H1 (cell line): ENCODE measurements at regions not wholly inside any gene's neighbourhood (a gene's known extent, or its start where the extent isn't known, plus 50 kb on each side); places are given as distances from the start of the nearest gene placed in this dataset.

Experiments
- CTCF ChIA-PET: fragments of 300-600 bp; sonication (Branson Sonifier 250); formaldehyde crosslinking; loops from one replicate; lab custom pipeline; 2021; ENCODE audit not compliant: partially characterized antibody; lab: Charles Lee
- POLR2A ChIA-PET: fragments of 300-600 bp; sonication (Branson Sonifier 250); formaldehyde crosslinking; loops from one replicate; lab custom pipeline; 2021; ENCODE audit warnings: inconsistent platforms; ENCODE audit not compliant: partially characterized antibody; lab: Charles Lee
- DNase-seq, 2 experiments: peaks; one replicate each; pipeline versions ENCODE4 v3.0.0 to v3.0.0-alpha.2; 2010 to 2022; ENCODE audit warnings: low spot score in 2 of 2, low read depth in 1 of 2, mixed read lengths in 1 of 2
- FAIRE-seq: peaks from 2 replicates; lab custom pipeline; 2011; peaks lifted over from hg19 to GRCh38; lab: Jason Lieb, UNC
- H2AFZ ChIP-seq: 2 replicates; pipeline ENCODE4 v1.8.1; 2012; ENCODE audit warnings: low read length, inconsistent platforms
- H2AK5ac ChIP-seq: 2 replicates; pipeline ENCODE4 v1.6.1; 2013; ENCODE audit warnings: low read depth, low read length
- H2BK120ac ChIP-seq: replicated peaks from 2 replicates; pipeline ENCODE3; 2013; ENCODE audit warnings: low read depth, low read length, inconsistent platforms
- H2BK12ac ChIP-seq: 2 replicates; pipeline ENCODE4 v1.6.1; 2013; ENCODE audit warnings: low read depth, low read length
- H2BK15ac ChIP-seq: 2 replicates; pipeline ENCODE4 v1.6.1; 2013; ENCODE audit warnings: low read length
- H2BK20ac ChIP-seq: 2 replicates; pipeline ENCODE4 v1.6.1; 2013; ENCODE audit warnings: low read length
- H2BK5ac ChIP-seq: 2 replicates; pipeline ENCODE4 v1.6.1; 2013; ENCODE audit warnings: low read depth, low read length
- H3K14ac ChIP-seq: 2 replicates; pipeline ENCODE4 v1.6.1; 2013; ENCODE audit warnings: inconsistent platforms; ENCODE audit not compliant: insufficient read length
- H3K18ac ChIP-seq: 2 replicates; pipeline ENCODE4 v1.6.1; 2013; ENCODE audit warnings: low read length; ENCODE audit errors: extremely low read depth
- H3K23ac ChIP-seq: 2 replicates; pipeline ENCODE4 v1.6.1; 2013; ENCODE audit warnings: inconsistent platforms; ENCODE audit not compliant: insufficient read length
- H3K23me2 ChIP-seq: 2 replicates; pipeline ENCODE4 v1.6.1; 2013; ENCODE audit warnings: low read depth, low read length
- H3K27ac ChIP-seq: 2 replicates; pipeline ENCODE4 v1.6.1; 2011; ENCODE audit warnings: low read depth, low read length, inconsistent platforms
- H3K27me3 ChIP-seq, 4 experiments: replicated peaks in 1 of 4; 1 replicate in 1 of 4; 2 replicates in 3 of 4; pipeline versions ENCODE4 v1.6.1 to v1.8.1; 2011 to 2013; ENCODE audit warnings: low read length in 3 of 4, mild to moderate bottlenecking in 3 of 4, inconsistent platforms in 2 of 4, mixed read lengths in 2 of 4, moderate library complexity in 1 of 4; ENCODE audit not compliant: control insufficient read depth in 3 of 4, insufficient read depth in 3 of 4; ENCODE audit errors: extremely low read depth in 1 of 4
- H3K36me3 ChIP-seq, 4 experiments: 2 replicates each; pipeline versions ENCODE4 v1.6.1 to v1.8.1; 2011 to 2013; ENCODE audit warnings: mild to moderate bottlenecking in 4 of 4, low read length in 3 of 4, moderate library complexity in 2 of 4, control low read depth in 1 of 4, inconsistent platforms in 1 of 4; ENCODE audit not compliant: insufficient read depth in 4 of 4, control insufficient read depth in 2 of 4
- H3K4ac ChIP-seq: replicated peaks from 2 replicates; pipeline ENCODE3; 2013; ENCODE audit warnings: low read length, low read depth, mixed read lengths, inconsistent platforms; ENCODE audit not compliant: insufficient read length
- H3K4me1 ChIP-seq, 4 experiments: replicated peaks in 1 of 4; 1 replicate in 1 of 4; 2 replicates in 3 of 4; pipeline versions ENCODE4 v1.6.1 to v1.8.1; 2011 to 2013; ENCODE audit warnings: low read length in 3 of 4, inconsistent platforms in 2 of 4, mixed read lengths in 1 of 4; ENCODE audit not compliant: insufficient read depth in 4 of 4, control insufficient read depth in 3 of 4
- H3K4me2 ChIP-seq, 2 experiments: 2 replicates each; pipeline versions ENCODE4 v1.6.1 to v1.8.1; 2011 to 2013; ENCODE audit warnings: low read depth in 2 of 2, low read length in 2 of 2, control low read depth in 1 of 2, inconsistent platforms in 1 of 2, mild to moderate bottlenecking in 1 of 2; ENCODE audit not compliant: insufficient read depth in 1 of 2
- H3K4me3 ChIP-seq, 4 experiments: fragments of 200-600, 300-600 bp in 1 of 4; sonication (generic), shearing (Covaris generic), sonication (Bioruptor Twin) in 1 of 4; 2 replicates each; pipeline versions ENCODE4 v1.5.1 to v1.8.1; 2011 to 2016; ENCODE audit warnings: low read length in 4 of 4, low read depth in 3 of 4, control low read depth in 2 of 4, inconsistent platforms in 2 of 4, mild to moderate bottlenecking in 2 of 4, mixed read lengths in 1 of 4, moderate library complexity in 1 of 4; ENCODE audit not compliant: insufficient read depth in 2 of 4; ENCODE audit errors: extremely low read depth in 1 of 4
- H3K56ac ChIP-seq: replicated peaks from 2 replicates; pipeline ENCODE3; 2013; ENCODE audit warnings: low read depth, mild to moderate bottlenecking, mixed read lengths, low read length, inconsistent platforms; ENCODE audit not compliant: insufficient read length
- H3K79me1 ChIP-seq: 2 replicates; pipeline ENCODE4 v1.6.1; 2013; ENCODE audit warnings: low read depth, low read length, control low read depth
- H3K79me2 ChIP-seq, 2 experiments: 2 replicates each; pipeline versions ENCODE4 v1.6.1 to v1.8.1; 2012 to 2013; ENCODE audit warnings: low read length in 2 of 2, mild to moderate bottlenecking in 2 of 2, inconsistent platforms in 1 of 2; ENCODE audit not compliant: insufficient read depth in 2 of 2, control insufficient read depth in 1 of 2
- H3K9ac ChIP-seq, 4 experiments: replicated peaks in 1 of 4; 1 replicate in 1 of 4; 2 replicates in 3 of 4; pipeline versions ENCODE4 v1.6.1 to v1.8.1; 2011 to 2013; ENCODE audit warnings: low read depth in 3 of 4, low read length in 3 of 4, control low read depth in 2 of 4, mild to moderate bottlenecking in 2 of 4, moderate library complexity in 2 of 4, inconsistent platforms in 1 of 4; ENCODE audit errors: extremely low read depth in 1 of 4
- H3K9me3 ChIP-seq, 2 experiments: 2 replicates each; pipeline versions ENCODE4 v1.6.1 to v1.8.1; 2012 to 2013; ENCODE audit warnings: mild to moderate bottlenecking in 2 of 2, moderate library complexity in 2 of 2, control low read depth in 1 of 2, inconsistent platforms in 1 of 2, low read depth in 1 of 2, low read length in 1 of 2, mixed read lengths in 1 of 2; ENCODE audit not compliant: insufficient read depth in 2 of 2
- H4K20me1 ChIP-seq, 2 experiments: replicated peaks in 1 of 2; 2 replicates each; pipeline versions ENCODE3 to v1.8.1; 2011 to 2013; ENCODE audit warnings: inconsistent platforms in 2 of 2, low read length in 2 of 2, mild to moderate bottlenecking in 1 of 2; ENCODE audit not compliant: insufficient read depth in 2 of 2, control insufficient read depth in 1 of 2
- H4K5ac ChIP-seq: 2 replicates; pipeline ENCODE4 v1.6.1; 2013; ENCODE audit warnings: low read length, low read depth, mixed read lengths, inconsistent platforms; ENCODE audit not compliant: insufficient read length
- H4K8ac ChIP-seq: 2 replicates; pipeline ENCODE4 v1.8.0; 2013; ENCODE audit warnings: mild to moderate bottlenecking, moderate library complexity, low read length, inconsistent platforms; ENCODE audit not compliant: insufficient read depth; ENCODE audit errors: extremely low read depth
- H4K91ac ChIP-seq: replicated peaks from 2 replicates; pipeline ENCODE3; 2013; ENCODE audit warnings: low read length, mixed read lengths, inconsistent platforms; ENCODE audit not compliant: insufficient read length
- ASH2L ChIP-seq: fragments of 200-600, 300-600 bp; sonication (generic); IDR thresholded peaks from one replicate; pipeline ENCODE4 v1.7.1; 2017; ENCODE audit warnings: low read length
- ATF3 ChIP-seq: IDR thresholded peaks from 2 replicates; pipeline ENCODE4 v1.6.1; 2011; ENCODE audit warnings: low read depth, mild to moderate bottlenecking, low read length; ENCODE audit not compliant: insufficient read depth
- BCL11A ChIP-seq, 2 experiments: IDR thresholded peaks; one replicate each; pipeline ENCODE4 v1.6.1; 2011; ENCODE audit warnings: low read depth in 2 of 2, low read length in 2 of 2, mild to moderate bottlenecking in 2 of 2
- CHD1 ChIP-seq: IDR thresholded peaks from 2 replicates; pipeline ENCODE4 v1.6.1; 2012; ENCODE audit warnings: low read depth, low read length, improper control_type of control experiment
- CREB1 ChIP-seq: IDR thresholded peaks from 2 replicates; pipeline ENCODE4 v1.6.1; 2012; ENCODE audit warnings: inconsistent platforms
- HDAC6 ChIP-seq: IDR thresholded peaks from one replicate; pipeline ENCODE4 v1.7.1; 2012; ENCODE audit warnings: low read depth, mild to moderate bottlenecking, inconsistent platforms, low read length, moderate library complexity
- JUND ChIP-seq: IDR thresholded peaks from 2 replicates; pipeline ENCODE4 v1.6.1; 2011; ENCODE audit warnings: mild to moderate bottlenecking, improper control_type of control experiment, low read length
- KDM5A ChIP-seq: fragments of 200-600 bp; IDR thresholded peaks from 2 replicates; pipeline ENCODE4 v1.7.1; 2012; ENCODE audit warnings: mild to moderate bottlenecking, low read length, inconsistent platforms, mixed read lengths
- POU5F1 ChIP-seq: IDR thresholded peaks from 2 replicates; pipeline ENCODE4 v1.6.1; 2011; ENCODE audit warnings: low read depth, mild to moderate bottlenecking, low read length, moderate library complexity
- SAP30 ChIP-seq: fragments of 300-600 bp; sonication (generic); IDR thresholded peaks from 2 replicates; pipeline ENCODE4 v1.7.1; 2012; ENCODE audit warnings: low read length, moderate library complexity, mild to moderate bottlenecking, inconsistent platforms; ENCODE audit not compliant: insufficient read depth, insufficient replicate concordance
- TAF1 ChIP-seq: IDR thresholded peaks from 2 replicates; pipeline ENCODE4 v1.6.1; 2011; ENCODE audit warnings: mild to moderate bottlenecking, low read depth, low read length
- TBP ChIP-seq: IDR thresholded peaks from 2 replicates; pipeline ENCODE4 v1.6.1; 2011; ENCODE audit warnings: low read depth, low read length, improper control_type of control experiment
- YY1 ChIP-seq: IDR thresholded peaks from 2 replicates; pipeline ENCODE4 v1.6.1; 2011; ENCODE audit warnings: low read depth, mild to moderate bottlenecking, low read length
- WGBS, 2 experiments: shearing (Covaris generic) in 1 of 2; methylation state at CpG; one replicate each; pipeline versions ENCODE4 v1.1.6 to v1.1.7; 2013 to 2015; ENCODE audit warnings: low lambda C conversion rate in 2 of 2, mixed read lengths in 2 of 2, inconsistent platforms in 1 of 2, low coverage in 1 of 2, missing lambda C conversion rate in 1 of 2; ENCODE audit not compliant: insufficient replicate concordance in 2 of 2, insufficient coverage in 1 of 2, insufficient read length in 1 of 2; ENCODE audit errors: extremely low coverage in 1 of 2, missing lambda C conversion rate in 1 of 2; 5-methylcytosine and 5-hydroxymethylcytosine counted together

- H3K23ac ChIP-seq, result no peak overlapping the region
- no peak overlapping the region for H2BK15ac ChIP-seq
- H3K9me3 ChIP-seq, result no peaks in the 10 kb centered on the region
- H3K14ac ChIP-seq, result no peak overlapping the region
- H3K23me2 ChIP-seq, result no peaks in the 10 kb centered on the region
- H3K56ac ChIP-seq, result no peak overlapping the region
- H3K4ac ChIP-seq, result no peak overlapping the region
- CTCF ChIA-PET, result interaction anchor here (0.6 to 1.5 kb wide), 3 partner anchors 7 to 38 kb away, joined by 3 to 4 read pairs (median 3); no protein-coding TSS in a partner anchor
- H3K27ac ChIP-seq, result no peak overlapping the region
- H2BK20ac ChIP-seq, result no peak overlapping the region
- no peaks in the 10 kb centered on the region for H3K79me2 ChIP-seq
- POLR2A ChIA-PET, result no interaction called here
- H2AK5ac ChIP-seq, result no peak overlapping the region
- H3K18ac ChIP-seq, result no peak overlapping the region
- no peaks in the 10 kb centered on the region; a peak in 1 of 7 replicates for H3K27me3 ChIP-seq
- 82% methylated on average over 3 of the region's 3 CpGs; no CpG with 5 or more reads in 1 of the 2 experiments for WGBS, 2 experiments
- H4K5ac ChIP-seq, result no peak overlapping the region
- H2BK5ac ChIP-seq, result no peak overlapping the region
- TF ChIP-seq JUND (no peak), POU5F1 (no peak), TBP (no peak), BCL11A (IDR thresholded peaks at IDR 0.05; ENCODE audit: low read depth in 2 of 2, low read length in 2 of 2) (no peak), HDAC6 (no peak), TAF1 (no peak), SAP30 (no peak), CHD1 (no peak), ATF3 (no peak), CREB1 (no peak), KDM5A (no peak), ASH2L (no peak), YY1 (no peak)
- no peak overlapping the region for H4K91ac ChIP-seq
- H2BK120ac ChIP-seq, result no peak overlapping the region
- H2AFZ ChIP-seq, result no peak overlapping the region
- H3K9ac ChIP-seq, result no peak overlapping the region
- FAIRE-seq (no peak), DNase-seq (no peak)
- H3K36me3 ChIP-seq, result no peaks in the 10 kb centered on the region
- H3K4me3 ChIP-seq, result no peak overlapping the region
- peaks cover 0 to 21% (median 5%) of the 10 kb centered on the region in 4 experiments; a peak in 3 of 7 replicates for H3K4me1 ChIP-seq
- H3K79me1 ChIP-seq, result no peaks in the 10 kb centered on the region
- H3K4me2 ChIP-seq, result no peak overlapping the region
- H4K8ac ChIP-seq, result no peak overlapping the region
- H2BK12ac ChIP-seq, result no peak overlapping the region
- H4K20me1 ChIP-seq, result no peaks in the 10 kb centered on the region
Measured at GRCh38 chr20:24744747-24745146, 204.3 kb upstream of the CST7 start.
